Left cardiac atrium (tissue), 4 donors: ENCODE measurements at regions not wholly inside any gene's neighbourhood (a gene's known extent, or its start where the extent isn't known, plus 50 kb on each side); places are given as distances from the start of the nearest gene placed in this dataset.
A peak's percentile ranks its signal among the peaks of the same experiment; 100 is the strongest.
"Not testable (repeated sequence)": the region's sequence is repeated elsewhere in the genome, so short reads cannot be mapped to it uniquely, and the experiment has no call there.

Experiments
- ATAC-seq, 2 donors: fragments of 200-7000 bp; cut with Tn5 transposase; one replicate each; pipeline ENCODE4 v1.9.1; 2020; ENCODE audit warnings: mild to moderate bottlenecking in 2 of 2, moderate library complexity in 2 of 2
- DNase-seq: peaks from one replicate; pipeline ENCODE4 v3.0.0-alpha.2; 2020
- intact Hi-C, 2 donors: fragments of 100-400 bp; cut with DNase I; formaldehyde crosslinking; loops; one replicate each; pipeline versions ENCODE4 v1.14.1 to v1.15.1; 2022 to 2023
- donor health status: DM: no; HTN: yes; CAD: no.
- donor health status: DM: no; HTN: yes; CAD: no; lungs with severe emphysema.
- donor health status: DM: yes; HTN: yes; CAD: no.
- donor health status: Dilated cardiomyopathy.

DNA sequence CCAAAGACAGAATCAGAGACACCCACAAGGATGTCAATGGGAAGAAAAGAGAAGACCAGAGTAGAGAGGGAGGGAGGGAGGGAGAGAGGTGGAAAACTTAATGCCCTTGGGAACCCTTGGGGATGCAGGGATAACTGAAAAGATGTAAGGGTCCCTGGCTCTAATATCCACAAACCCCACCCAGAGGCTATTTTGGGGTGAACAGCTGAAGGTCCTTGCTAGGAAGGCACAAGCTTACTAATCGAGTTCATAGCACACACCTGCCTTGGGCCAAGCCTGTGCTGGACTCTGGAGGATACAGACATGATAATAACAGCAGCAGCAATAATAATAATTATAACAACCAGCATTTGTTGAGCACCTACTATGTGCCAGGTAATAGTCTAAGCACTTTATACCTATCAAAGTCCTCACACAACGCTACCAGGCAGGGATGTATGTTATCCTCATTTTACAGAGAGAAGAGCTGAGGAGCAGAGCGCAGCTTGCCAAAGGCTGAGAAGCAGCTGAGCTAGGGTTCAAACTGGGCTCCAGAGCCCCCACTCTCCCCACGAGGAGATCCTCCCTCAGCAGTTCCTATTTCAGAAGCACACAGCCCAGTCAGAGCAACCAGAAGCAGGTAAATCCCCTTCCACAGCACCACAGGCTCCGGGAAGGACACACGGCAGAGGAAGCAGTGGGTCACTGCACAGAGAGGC lies 174.2 kb downstream of the ANKRD60 start:
- no peak for DNase-seq
- no peak for ATAC-seq
- intact Hi-C loops = no loop called here

DNA sequence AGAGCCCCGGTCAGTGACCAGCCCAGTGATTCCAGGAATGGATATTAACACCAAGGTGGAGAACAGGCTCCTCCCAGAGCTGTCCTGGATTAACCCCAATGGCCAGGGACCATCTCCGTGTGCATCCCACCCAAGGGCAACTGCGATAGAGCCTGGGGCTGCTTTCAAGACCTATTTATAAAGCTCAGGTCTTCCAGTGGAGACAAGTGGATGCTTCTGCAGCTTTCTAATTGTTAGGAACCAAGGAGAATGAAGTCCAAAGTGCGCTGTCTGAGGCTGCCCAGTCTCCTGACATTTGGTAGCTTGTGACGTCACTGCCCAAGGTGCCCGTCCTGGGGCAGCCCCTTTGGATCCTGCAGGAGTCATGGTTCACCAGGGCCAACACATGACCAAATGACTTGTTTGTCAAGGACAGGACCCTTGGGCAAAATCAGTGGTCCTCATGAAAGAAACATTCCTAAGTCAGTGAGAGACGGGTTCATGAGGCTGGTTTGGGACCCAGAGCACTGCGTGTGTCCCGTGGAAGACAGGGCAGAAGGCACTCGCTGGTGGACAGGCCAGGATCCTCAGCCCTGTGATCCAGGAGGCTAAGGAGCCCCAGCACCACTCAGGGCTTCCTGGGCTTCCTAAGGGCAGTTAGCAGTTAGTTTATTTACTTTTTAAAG lies 174.9 kb downstream of the ANKRD60 start:
- DNase-seq (no peak), ATAC-seq (no peak)
- intact Hi-C loops = no loop called here

DNA sequence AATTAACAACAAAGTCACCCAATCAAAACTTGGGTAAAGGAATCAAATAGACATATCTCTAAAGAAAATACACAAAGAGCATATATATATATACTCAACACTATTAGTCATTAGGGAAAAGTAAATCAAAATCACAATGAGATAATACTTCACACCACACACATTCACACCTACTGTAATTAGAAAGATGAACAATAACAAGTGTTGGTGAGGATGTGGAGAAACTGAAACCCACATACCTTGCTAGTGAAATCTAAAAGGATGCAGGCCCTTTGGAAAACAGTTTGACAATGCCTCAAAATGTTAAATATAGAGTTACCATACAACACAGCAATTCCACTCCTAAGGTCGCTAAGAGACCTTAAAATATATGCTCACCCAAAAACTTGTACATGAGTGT lies 177.1 kb downstream of the ANKRD60 start:
- ATAC-seq (no peak), DNase-seq (no peak)
- intact Hi-C loops = no loop called here

DNA sequence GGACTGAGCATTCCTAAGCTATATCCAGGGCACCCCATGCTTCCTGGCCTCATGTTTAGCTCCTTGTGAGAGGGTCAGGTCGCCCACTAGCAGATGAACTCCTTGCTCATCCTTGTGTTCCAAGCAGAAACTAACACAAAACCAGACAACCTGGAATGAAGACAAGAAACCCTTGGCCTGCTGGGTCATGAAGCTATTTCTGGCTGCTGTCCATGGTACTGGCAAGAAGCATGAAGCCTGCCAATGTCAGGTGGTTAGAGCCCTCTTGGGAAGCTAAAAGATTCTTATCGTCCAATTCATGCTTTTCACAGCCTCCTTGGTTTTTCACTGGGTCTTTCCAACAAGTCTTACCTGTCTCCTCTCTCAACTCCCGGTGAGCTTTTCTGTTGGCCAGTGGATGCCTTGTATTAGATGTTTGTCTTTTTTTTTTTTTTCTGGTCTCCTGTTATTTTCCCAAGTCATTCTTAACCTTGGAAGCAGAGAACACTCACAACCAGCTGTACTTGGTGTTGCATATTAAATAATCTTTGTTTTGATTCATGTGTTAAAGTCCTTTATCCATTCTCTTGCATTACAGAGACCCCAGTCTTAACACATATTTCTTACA lies 180.3 kb downstream of the ANKRD60 start:
- intact Hi-C loops = no loop called here
- peak in 1 of 2 donors; percentile 59 for ATAC-seq
- DNase-seq = no peak

DNA sequence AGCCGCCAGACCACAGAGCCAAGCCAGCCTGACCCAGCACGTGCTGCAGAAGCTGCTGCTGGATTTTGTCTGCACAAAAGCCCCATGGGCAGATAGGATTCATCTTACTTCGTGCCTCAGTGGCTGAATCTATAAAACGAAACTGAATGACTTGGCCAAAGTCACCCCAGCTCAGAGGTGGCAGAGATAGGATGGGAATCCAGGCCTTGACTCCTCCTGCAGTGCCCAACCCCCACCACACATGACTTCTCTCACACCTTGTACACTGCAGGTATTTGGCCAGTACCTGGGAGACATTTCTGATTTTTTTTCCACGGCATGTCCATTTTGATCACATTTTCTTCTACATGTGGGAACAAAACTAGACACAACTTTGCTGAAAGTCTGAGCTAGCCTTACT lies 182.1 kb downstream of the ANKRD60 start:
- DNase-seq (no peak), ATAC-seq (no peak)
- intact Hi-C loops = no loop called here

DNA sequence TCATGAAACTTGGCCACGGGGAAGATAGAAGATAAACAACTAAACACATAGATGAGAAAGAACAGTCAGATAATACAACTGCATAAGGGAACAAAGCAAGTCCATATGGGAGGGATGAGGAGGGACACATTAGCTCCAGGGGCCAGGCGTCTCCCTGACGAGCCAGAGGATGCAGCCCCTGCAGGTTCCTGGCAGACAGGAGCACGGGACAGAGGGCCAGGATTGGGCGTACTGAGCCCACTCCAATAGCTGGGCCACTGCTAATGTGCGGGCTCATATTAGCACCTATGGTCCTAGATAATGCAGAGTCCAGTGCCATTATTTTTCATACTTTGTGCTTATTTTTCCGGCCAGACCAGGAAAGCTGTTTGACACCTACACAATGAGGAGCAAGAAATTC lies 182.9 kb downstream of the ANKRD60 start:
- intact Hi-C loops = no loop called here
- ATAC-seq = no peak

DNA sequence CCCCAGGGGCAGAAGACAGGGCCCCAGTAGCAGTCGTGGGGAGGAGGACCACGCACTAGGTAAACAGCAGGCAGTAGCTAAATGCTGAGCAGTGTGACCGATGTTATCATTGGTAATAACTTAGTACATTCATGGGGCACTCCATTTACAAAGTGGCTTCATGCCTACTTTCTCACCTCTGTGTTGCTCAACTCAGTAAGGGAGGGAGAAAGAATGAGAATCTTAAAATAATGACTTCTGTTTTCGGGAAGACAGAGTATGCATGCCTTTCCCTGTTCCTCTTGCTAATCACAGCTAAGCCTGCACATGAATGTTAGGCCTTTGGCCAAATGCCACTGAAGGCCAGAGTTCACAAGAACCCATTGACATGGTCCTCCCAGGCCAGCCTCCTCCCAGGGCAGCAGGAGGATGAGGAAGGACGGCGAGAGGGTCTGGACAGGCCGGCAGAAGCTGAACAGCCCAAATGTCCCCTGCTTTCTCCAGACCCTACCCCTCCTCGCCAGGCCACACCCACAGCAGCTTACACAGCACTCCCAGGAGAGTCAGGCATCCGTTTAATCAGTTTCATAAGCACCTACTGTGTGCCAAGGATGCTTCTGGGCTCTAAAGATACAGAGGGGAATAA lies 183.4 kb downstream of the ANKRD60 start:
- intact Hi-C loops = no loop called here
- no peak for DNase-seq
- ATAC-seq = no peak

More for the DNA sequence above, 182.9 kb downstream of the ANKRD60 start:
- DNase-seq = no peak

DNA sequence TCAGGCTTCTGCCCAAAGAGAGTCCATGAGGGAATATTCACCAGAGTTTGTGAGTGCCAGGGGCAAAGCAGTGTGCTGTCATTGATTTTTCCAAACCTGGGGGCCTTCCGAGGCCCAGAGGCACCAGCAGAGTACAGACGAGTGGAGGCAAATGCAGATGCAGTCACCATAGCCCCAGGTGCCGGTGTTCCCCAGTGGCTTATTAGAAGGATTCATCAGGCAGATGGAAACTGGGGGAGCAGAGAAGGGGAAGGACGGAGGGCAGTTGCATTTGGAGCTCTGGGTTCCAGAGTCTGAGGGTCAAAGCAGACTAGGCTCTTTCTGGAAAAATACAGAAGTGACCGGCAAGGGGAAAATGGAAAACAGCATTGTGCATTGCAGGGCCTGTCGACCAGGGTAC lies 184.2 kb downstream of the ANKRD60 start:
- intact Hi-C loops = no loop called here
- DNase-seq (no peak), ATAC-seq (no peak)

DNA sequence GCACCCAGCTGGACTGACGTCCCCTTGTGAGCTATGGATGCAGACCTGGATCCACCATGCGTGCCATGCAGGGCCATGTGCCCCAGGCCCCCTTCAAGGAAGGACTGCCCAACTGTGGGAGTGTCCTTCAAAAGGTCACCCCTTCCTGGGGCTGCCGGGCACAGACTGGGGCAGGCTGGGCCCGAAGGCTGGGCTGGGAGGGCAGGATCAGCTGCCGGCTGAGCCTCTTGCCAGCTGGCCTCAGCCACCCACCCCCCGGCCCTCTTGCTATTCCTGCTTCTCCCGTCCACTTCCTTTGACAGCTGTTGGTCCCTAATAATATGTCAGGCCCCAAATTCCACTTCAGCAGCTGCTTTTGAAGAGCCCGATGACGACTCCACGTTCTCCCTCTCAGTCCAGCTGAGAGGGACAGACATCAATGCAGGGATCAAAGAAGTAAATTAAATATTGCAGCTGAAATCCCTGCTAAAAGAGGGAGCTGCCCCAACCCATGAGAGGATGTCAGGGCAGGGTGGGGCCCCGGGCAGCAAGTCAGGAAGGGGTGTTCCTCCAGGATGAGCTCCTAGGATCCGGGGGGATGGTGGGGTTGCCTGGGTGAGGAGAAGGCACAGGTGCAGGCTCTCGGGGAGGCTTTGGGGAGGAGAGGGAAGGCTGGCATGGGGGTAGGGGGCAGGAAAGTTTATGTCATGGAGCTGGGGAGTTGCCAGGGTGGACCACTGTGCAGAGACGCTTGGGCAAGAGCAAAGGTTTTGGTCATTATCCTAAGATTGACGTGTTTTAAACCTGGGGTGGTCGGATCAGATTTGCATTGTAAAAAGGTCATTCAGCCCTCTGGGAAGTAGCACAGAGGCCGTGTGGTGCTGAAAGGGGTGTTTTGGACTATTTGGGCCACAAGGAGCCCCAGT lies 185.0 kb downstream of the ANKRD60 start:
- intact Hi-C loops = no loop called here
- no peak for ATAC-seq
- no peak for DNase-seq

DNA sequence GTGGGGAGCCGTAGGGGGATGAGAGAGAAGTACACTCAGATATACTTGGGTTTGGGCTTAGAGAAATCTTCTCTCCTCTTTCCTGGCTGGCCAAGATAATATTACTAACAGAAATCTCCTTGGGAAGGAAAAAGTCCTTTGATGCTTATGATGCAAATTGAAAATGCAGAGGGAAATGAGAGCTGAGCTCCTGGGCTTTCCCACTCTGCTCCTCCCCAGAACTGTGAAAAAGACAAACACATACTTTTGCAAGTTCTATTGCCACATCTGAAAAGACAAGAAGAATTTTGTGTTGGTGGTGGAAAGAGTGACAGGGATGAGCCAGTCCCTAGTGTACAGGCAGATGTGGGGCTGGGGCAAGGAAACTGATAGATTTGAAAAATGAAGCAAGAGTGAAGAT lies 185.9 kb downstream of the ANKRD60 start:
- intact Hi-C loops = no loop called here

DNA sequence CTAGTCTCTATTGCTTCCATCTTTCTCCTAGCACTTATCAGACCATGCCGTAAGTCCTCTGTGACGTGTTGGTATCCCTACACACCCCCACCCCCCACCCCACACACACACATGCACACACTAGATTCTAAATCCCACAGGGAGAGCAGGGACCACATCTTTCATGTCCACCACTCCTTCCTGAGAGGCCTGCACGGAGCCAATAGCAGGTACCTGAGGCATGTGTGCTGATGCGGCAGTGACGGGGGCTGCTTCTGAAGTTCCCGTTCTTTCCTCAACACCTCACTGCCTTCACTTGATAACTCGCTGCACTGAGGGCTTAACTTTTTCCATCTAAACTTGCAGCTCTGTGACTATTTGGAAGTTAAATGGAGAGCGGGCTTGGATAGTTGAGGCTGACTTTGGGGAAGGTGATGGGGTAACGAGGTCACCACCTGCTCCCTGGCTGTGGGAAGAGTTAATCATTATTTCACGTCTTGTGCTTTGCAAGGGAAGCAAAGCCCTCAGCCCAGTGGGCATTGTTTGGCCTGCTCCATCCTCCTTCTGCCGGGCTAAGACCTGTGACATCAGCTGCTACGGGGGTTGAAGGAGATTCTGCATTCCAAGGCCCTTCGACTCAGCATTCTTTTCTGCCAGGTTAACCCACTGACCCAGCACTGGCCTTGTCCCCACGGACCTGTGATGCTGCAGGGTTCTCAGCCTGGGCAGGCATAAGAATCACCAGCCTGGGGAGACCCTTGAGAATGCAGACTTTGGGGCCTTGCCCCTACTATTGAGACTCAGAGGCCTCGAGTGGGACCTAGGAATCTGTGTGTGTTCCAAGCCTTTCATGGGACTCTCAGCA lies 187.8 kb downstream of the ANKRD60 start:
- DNase-seq (no peak), ATAC-seq (no peak)
- intact Hi-C loops = no loop called here

More for the DNA sequence above, 185.9 kb downstream of the ANKRD60 start:
- no peak for ATAC-seq
- DNase-seq = no peak

DNA sequence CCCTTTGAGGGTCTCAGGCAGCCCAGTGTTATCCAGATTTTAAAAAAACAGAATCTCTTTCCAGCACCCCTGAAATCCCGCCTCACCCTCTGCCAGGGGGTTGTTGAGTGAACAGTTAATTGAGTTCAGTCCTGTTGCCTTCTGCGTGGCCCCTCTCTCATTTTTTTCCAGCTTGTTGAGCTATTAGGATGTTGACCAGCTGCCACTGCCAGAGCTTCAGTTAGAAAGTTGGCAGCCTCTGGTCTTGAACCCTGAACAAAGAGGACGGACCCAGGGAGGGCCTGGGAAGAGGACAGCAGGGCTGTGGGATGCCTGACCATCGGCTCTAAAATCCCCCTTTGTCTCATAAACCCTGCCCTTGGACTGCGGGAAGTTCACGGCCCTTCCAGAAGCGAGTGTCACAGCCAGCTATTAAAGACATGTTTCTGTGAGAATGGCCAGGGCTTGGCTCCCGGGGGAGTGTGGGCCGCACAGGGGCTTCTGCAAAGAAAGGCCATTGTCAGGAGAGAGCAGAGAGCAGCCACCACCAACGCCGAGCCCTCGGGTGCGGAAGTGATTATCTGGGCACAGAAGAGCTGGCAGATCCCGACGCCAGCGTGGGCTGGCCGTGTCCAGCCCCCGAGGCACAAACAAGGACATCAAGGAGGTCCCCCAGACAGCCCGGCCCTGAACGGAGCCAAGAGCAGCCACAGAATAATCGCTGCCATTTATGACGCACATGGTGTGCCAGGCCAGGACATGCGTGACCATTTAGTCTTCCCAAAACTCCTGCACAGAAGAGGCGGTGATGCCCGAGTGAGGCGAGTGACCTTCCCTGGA lies 189.0 kb downstream of the ANKRD60 start:
- ATAC-seq (peak; percentile 44 to 70), DNase-seq (no peak)
- intact Hi-C loops = no loop called here

DNA sequence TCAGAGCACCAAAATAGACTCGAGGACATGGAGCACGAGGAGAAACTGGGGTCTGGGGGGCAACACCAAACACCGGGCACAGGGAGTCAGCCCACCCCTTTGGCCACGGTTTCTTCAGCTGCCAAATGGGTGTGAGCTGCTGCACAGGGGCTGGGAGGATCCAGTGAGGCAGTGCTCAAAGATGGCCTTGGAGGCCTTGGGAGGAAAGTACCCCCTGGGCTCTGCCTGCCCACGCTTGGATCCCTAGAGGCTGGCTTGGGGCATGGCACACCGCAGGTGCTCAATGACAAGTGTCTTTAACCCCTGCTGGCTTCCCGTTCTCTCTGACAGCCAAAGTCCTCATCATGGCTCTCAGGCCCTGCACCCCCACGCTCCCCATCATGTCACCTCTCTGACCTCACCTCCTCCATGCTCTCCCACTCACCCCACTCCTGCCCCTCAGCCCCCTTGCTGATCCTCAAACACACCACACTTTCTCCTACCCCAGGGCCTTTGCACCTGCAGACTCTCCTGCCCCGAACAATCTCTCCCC lies 190.3 kb downstream of the ANKRD60 start:
- DNase-seq (no peak), ATAC-seq (no peak)
- intact Hi-C loops = no loop called here

DNA sequence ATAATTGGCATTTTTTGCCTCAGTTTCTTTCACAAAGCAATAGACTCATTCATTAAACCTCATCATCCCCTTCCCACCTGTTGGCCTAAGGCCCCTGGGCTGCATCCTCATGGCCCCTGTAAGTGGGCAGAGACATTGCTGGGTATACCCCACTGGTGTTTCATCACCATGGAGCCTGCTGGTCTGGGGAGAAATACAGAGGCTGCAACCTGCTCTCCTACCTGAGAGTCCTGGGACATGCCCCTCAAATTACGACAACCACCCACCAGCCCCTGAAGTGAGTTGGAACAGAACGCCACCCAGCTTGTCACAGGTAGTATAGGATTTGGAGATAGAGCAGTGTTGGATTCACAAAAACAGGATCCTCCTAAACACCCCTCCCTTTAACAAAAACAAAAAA lies 190.8 kb downstream of the ANKRD60 start:
- ATAC-seq = no peak
- intact Hi-C loops = no loop called here
- no peak for DNase-seq

DNA sequence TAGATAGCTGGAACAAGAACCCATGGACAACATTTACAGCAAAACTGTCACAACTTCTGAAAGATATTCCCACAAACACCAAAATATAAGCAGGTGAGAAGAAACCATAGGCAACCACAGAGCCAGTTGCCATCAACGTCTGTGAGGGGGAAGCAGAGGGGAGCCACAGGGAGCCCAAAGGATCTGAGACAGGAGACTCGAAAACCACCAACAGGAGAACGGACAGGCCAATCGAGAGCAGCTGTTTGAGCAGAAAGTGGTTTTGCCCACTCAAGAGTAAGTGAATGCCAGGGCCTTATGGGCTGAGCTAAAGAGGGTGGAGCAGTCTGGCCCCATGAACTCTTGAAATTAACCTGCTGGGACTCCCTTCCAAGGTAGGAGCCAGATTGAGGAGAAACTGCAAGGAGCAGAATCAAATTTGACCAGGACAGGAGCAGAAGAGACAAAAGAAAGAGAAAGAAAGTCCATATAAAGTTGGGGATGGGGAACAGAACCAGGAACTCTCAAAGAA lies 195.4 kb downstream of the ANKRD60 start:
- intact Hi-C loops = no loop called here
- ATAC-seq (no peak), DNase-seq (no peak)

DNA sequence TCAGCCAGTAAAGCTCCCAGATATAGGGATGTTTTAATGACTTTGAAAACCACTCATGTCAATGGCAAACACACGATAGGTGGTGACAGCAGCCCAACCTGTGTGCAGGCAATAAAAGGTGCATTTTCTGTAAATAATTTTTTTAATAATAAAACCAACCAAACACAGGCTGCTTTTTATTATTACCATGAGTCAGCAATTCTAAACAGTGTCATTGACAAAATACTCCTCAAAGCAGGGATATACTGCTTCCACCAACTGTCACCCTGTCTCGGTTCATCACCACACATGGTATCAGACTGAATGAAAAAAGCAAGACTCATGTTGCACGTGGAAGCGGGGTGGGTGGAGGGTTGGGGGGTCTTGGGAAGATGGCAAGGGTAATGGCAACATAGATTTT lies 195.9 kb downstream of the ANKRD60 start:
- intact Hi-C loops = no loop called here
- no peak for ATAC-seq
- no peak for DNase-seq

DNA sequence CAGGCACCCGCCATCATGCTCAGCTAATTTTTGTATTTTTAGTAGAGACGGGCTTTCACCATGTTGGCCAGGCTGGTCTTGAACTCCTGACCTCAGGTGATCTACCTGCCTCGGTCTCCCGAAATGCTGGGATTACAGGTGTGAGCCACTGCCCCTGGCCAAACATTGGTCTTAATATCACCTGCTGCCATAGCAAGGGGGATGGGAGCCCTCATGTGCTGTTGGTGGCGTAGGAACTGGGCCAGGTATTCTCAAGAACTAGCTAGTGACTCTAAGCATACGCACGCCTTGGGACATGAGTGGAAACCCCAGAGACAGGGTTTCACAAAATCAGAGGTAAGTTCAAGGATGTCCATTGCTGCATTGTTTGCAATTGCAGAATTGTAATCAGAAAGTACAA lies 197.1 kb downstream of the ANKRD60 start:
- intact Hi-C loops, ATAC-seq, DNase-seq: not testable (repeated sequence)
